ENCODE measurements at regions not wholly inside any gene's neighbourhood (a gene's known extent, or its start where the extent isn't known, plus 50 kb on each side); places are given as distances from the start of the nearest gene placed in this dataset.
A peak's percentile ranks its signal among the peaks of the same experiment; 100 is the strongest.

- ATAC-seq (peak in 1 of 2 donors; percentile 41), DNase-seq (no peak)
- intact Hi-C loops (cut with DNase I), result no loop called here
These were observed 122.7 kb upstream of the TMEM72 start for GRCh38 chr10:44788147-44789129.

- intact Hi-C loops (cut with DNase I), result no loop called here
- ATAC-seq (peak in 1 of 2 donors; percentile 48), DNase-seq (no peak)
These were observed 118.9 kb upstream of the TMEM72 start for GRCh38 chr10:44792119-44792775.

- DNase-seq (no peak), ATAC-seq (no peak)
- intact Hi-C loops (cut with DNase I), result no loop called here
These were observed 111.2 kb upstream of the TMEM72 start for GRCh38 chr10:44799966-44800365.

- DNase-seq, result peak; percentile 90
- ATAC-seq, result peak; percentile 87 to 90
- intact Hi-C loops (cut with DNase I), result no loop called here
These were observed 109.5 kb upstream of the TMEM72 start for GRCh38 chr10:44801383-44802327.

- ATAC-seq, result no peak
- intact Hi-C loops (cut with DNase I), result no loop called here
- DNase-seq, result no peak
These were observed 107.3 kb upstream of the TMEM72 start for GRCh38 chr10:44803862-44804261.

- no peak for DNase-seq
- intact Hi-C loops (cut with DNase I), result no loop called here
- no peak for ATAC-seq
These were observed 106.5 kb upstream of the TMEM72 start for GRCh38 chr10:44804661-44805060.

- intact Hi-C loops (cut with DNase I), result no loop called here
- DNase-seq, result no peak
These were observed 105.5 kb upstream of the TMEM72 start for GRCh38 chr10:44805466-44806210.

GRCh38 chr10:44806950-44807349 lies 104.2 kb upstream of the TMEM72 start:
- DNase-seq (no peak), ATAC-seq (peak in 1 of 2 donors; percentile 33)
- intact Hi-C loops (cut with DNase I), result no loop called here

More at GRCh38 chr10:44805466-44806210, 105.5 kb upstream of the TMEM72 start:
- peak; percentile 57 to 63 for ATAC-seq

GRCh38 chr10:44807451-44807850 lies 103.7 kb upstream of the TMEM72 start:
- peak in 1 of 2 donors; percentile 4 for ATAC-seq
- intact Hi-C loops (cut with DNase I), result no loop called here
- DNase-seq, result no peak

- no peak for DNase-seq
- no peak for ATAC-seq
- intact Hi-C loops (cut with DNase I), result no loop called here
These were observed 101.5 kb upstream of the TMEM72 start for GRCh38 chr10:44809647-44810046.

GRCh38 chr10:44811072-44811471 lies 100.1 kb upstream of the TMEM72 start:
- DNase-seq (no peak), ATAC-seq (peak; percentile 75 to 85)
- intact Hi-C loops (cut with DNase I), result no loop called here

GRCh38 chr10:44813201-44813600 lies 97.9 kb upstream of the TMEM72 start:
- DNase-seq (no peak), ATAC-seq (no peak)
- intact Hi-C loops (cut with DNase I), result no loop called here

- no peak for ATAC-seq
These were observed 96.2 kb upstream of the TMEM72 start for GRCh38 chr10:44814929-44815328.

GRCh38 chr10:44818041-44818649 lies 93.0 kb upstream of the TMEM72 start:
- intact Hi-C loops (cut with DNase I), result no loop called here
- ATAC-seq (peak; percentile 34 to 80), DNase-seq (no peak)

More at GRCh38 chr10:44814929-44815328, 96.2 kb upstream of the TMEM72 start:
- no peak for DNase-seq
- intact Hi-C loops (cut with DNase I), result no loop called here

GRCh38 chr10:44818701-44819127 lies 92.4 kb upstream of the TMEM72 start:
- DNase-seq, result no peak
- ATAC-seq, result peak in 1 of 2 donors; percentile 66
- intact Hi-C loops (cut with DNase I), result no loop called here

GRCh38 chr10:44820094-44820493 lies 91.0 kb upstream of the TMEM72 start:
- intact Hi-C loops (cut with DNase I), result no loop called here
- DNase-seq (no peak), ATAC-seq (no peak)

- intact Hi-C loops (cut with DNase I), result no loop called here
- DNase-seq, result no peak
- no peak for ATAC-seq
These were observed 89.8 kb upstream of the TMEM72 start for GRCh38 chr10:44821290-44821689.

- DNase-seq (no peak), ATAC-seq (no peak)
- intact Hi-C loops (cut with DNase I), result no loop called here
These were observed 88.8 kb upstream of the TMEM72 start for GRCh38 chr10:44822349-44822748.

All from left cardiac atrium (tissue), 4 donors.